Stimulated activated CD8-positive, alpha-beta memory T cell treated with anti-CD3 and anti-CD28 coated beads, Interleukin-4, amount 100 ng/mL, for 48 hours (primary cell): ENCODE measurements at regions not wholly inside any gene's neighbourhood (a gene's known extent, or its start where the extent isn't known, plus 50 kb on each side); places are given as distances from the start of the nearest gene placed in this dataset.

ENCODE experiments used
- DNase-seq: peaks from one replicate; pipeline ENCODE4 v3.0.0-alpha.2; 2020

GRCh38 chr21:45592208-45592619 lies 50.0 kb upstream of the SLC19A1 start:
- DNase-seq: peak; percentile 76

GRCh38 chr21:45592626-45593134 lies 50.4 kb upstream of the SLC19A1 start:
- DNase-seq: no peak

DNA sequence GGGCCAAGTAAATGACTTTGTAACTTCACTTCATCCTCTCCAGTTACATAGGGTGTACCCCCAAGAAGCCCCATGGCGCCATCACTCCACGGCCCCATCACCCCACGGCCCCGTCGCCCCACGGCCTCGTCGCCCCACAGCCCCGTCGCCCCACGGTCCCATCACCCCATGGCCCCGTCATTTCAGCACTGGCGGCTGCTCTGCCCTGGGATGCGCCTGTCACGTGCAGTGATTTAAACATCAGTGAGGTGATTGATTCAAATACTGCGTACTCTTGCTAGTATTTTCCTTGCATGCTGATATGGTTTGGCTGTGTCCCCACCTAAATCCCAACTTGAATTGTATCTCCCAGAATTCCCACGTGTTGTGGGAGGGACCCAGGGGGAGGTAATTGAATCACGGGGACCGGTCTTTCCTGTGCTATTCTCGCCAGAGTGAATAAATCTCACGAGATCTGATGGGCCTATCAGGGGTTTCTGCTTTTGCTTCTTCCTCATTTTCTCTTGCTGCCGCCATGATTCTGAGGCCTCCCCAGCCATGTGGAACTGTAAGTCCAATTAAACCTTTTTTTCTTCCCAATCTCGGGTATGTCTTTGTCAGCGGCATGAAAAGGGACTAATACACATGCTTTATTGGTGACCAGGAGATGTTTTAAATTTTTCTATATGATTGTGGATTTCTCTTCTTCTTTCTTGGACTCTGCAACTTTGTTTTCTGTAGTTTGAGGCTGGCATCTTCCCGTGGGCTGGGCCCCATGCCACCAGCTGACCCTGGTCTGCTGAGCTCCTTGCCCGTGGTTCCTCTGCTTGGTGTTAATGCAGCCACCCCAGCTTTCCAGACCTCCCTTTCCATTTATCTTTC lies 50.1 kb upstream of the PCBP3 start:
- no peak for DNase-seq
